Chondrocyte (in vitro differentiated cells): ENCODE measurements at regions not wholly inside any gene's neighbourhood (a gene's known extent, or its start where the extent isn't known, plus 50 kb on each side); places are given as distances from the start of the nearest gene placed in this dataset.

ENCODE experiments used
- DNase-seq: peaks from one replicate; pipeline ENCODE4 v3.0.0; 2021; ENCODE audit warnings: mixed read lengths, low spot score
- H3K27ac Mint-ChIP-seq: one replicate; pipeline ENCODE4 v1.8.0; 2021; ENCODE audit warnings: mild to moderate bottlenecking, moderate library complexity, mixed read lengths; ENCODE audit not compliant: unreplicated experiment
- H3K27me3 Mint-ChIP-seq: 2 replicates; pipeline ENCODE4 v1.8.0; 2021; ENCODE audit warnings: low read depth, mixed read lengths
- H3K36me3 Mint-ChIP-seq: 2 replicates; pipeline ENCODE4 v1.8.0; 2021; ENCODE audit warnings: low read depth, mixed read lengths
- H3K4me1 Mint-ChIP-seq: 2 replicates; pipeline ENCODE4 v1.8.0; 2021; ENCODE audit warnings: low read depth, mild to moderate bottlenecking, mixed read lengths
- H3K4me3 Mint-ChIP-seq: one replicate; pipeline ENCODE4 v1.8.0; 2021; ENCODE audit warnings: mild to moderate bottlenecking, moderate library complexity, mixed read lengths; ENCODE audit not compliant: unreplicated experiment
- H3K9me3 Mint-ChIP-seq: 2 replicates; pipeline ENCODE4 v1.8.0; 2021; ENCODE audit warnings: low read depth, mixed read lengths
- TF ChIP-seq, protein P1 (sequence below): fragments of 200-600 bp; sonication (generic); IDR thresholded peaks from 2 replicates; pipeline ENCODE4 v1.5.0; 2021; ENCODE audit warnings: antibody characterized with exemption, mild to moderate bottlenecking, moderate library complexity

DNA sequence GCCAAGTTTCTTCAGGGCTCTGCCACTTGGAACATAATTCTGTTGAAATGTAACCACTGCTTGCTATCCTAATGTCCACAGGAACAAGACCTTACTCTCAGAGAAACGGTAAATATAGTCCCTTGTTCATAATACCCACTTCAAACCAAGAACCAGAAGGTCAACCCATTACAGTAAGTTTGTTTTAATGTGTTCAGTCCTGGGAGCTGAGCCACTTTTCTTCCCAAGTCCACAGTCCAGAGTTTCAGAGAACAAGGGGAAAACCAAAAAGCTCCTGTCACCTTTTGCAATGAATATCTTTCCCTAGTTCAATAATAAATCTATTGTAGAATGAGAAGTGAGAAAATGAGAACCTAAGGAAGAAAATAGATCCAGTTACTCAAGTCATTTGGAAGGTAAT, 431.9 kb upstream of the MANEA start:
- Mint-ChIP-seq H3K4me3 (no peak overlapping the region), H3K27ac (no peak overlapping the region), H3K9me3 (no peaks in the 10 kb centered on the region), H3K36me3 (no peaks in the 10 kb centered on the region), H3K4me1 (no peaks in the 10 kb centered on the region), H3K27me3 (peaks cover 11% of the 10 kb centered on the region)
- DNase-seq: no peak
- TF ChIP-seq, protein P1, sequence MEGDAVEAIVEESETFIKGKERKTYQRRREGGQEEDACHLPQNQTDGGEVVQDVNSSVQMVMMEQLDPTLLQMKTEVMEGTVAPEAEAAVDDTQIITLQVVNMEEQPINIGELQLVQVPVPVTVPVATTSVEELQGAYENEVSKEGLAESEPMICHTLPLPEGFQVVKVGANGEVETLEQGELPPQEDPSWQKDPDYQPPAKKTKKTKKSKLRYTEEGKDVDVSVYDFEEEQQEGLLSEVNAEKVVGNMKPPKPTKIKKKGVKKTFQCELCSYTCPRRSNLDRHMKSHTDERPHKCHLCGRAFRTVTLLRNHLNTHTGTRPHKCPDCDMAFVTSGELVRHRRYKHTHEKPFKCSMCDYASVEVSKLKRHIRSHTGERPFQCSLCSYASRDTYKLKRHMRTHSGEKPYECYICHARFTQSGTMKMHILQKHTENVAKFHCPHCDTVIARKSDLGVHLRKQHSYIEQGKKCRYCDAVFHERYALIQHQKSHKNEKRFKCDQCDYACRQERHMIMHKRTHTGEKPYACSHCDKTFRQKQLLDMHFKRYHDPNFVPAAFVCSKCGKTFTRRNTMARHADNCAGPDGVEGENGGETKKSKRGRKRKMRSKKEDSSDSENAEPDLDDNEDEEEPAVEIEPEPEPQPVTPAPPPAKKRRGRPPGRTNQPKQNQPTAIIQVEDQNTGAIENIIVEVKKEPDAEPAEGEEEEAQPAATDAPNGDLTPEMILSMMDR: no peak

DNA sequence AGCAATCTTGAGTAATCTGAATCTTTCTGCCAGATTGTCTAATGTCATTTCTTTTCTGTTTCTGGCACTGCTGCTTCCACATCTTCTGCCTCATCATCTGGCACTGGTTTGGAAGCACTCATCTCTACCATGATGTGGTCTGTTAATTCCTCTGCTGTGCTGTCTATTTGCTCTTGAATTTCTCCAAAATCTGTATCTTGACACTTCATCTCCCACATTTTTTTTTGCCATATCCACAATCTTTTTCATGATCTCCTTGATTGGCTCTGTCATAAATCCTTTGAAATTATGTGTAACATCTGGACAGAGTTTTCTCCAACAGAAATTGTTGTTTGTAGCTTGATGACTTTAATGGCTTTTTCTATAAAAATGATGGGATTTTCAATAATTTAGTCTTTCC, 417.8 kb upstream of the MANEA start:
- TF ChIP-seq, protein P1: no peak
- no peak for DNase-seq
- Mint-ChIP-seq H3K27ac (no peak overlapping the region), H3K36me3 (no peaks in the 10 kb centered on the region), H3K4me1 (no peaks in the 10 kb centered on the region), H3K4me3 (no peak overlapping the region), H3K9me3 (peaks cover 10% of the 10 kb centered on the region), H3K27me3 (peaks cover 5% of the 10 kb centered on the region)

GRCh38 chr6:95169775-95170174, 407.6 kb upstream of the MANEA start:
- Mint-ChIP-seq H3K4me1 (no peaks in the 10 kb centered on the region), H3K4me3 (no peak overlapping the region), H3K9me3 (no peaks in the 10 kb centered on the region), H3K27me3 (peaks cover 2% of the 10 kb centered on the region), H3K27ac (no peak overlapping the region), H3K36me3 (no peaks in the 10 kb centered on the region)
- DNase-seq: no peak
- TF ChIP-seq, protein P1: no peak

DNA sequence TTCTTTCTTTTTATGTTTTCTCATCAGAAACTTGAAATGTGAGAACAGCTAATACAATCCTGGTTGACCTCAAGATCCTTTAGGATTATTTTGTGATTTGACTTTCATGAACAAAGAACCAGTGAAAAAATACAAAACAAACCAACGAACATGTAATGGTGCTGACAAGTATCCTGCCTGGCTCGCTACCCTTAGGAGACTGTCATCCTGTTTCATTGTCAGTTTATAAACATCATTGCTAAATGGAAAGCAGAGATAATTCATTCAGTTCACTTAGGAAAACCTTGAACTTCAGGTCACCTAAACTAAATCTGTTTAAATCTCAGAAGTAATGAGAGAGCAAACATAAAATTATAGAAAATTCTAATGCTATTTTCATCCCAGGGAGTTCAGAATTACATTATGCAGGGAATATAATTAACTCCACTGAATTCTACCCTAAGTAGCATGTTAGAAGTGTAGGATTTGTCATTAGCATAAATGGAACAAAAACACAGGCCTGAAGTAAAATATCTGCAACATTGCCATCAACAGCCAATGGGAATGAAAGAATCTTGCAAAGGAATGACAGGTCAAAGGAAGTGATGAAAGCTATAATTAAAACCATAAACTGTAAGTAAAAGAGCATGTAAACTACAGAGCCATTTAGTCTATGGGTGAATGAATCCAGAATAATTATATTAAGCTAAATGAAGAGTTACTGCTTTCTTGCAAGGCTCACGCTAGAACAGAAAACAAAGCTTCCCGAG, 401.2 kb upstream of the MANEA start:
- Mint-ChIP-seq H3K27ac (no peak overlapping the region), H3K27me3 (peaks cover 2% of the 10 kb centered on the region), H3K36me3 (no peaks in the 10 kb centered on the region)

GRCh38 chr6:95185874-95186273, 391.5 kb upstream of the MANEA start:
- Mint-ChIP-seq H3K36me3 (no peaks in the 10 kb centered on the region), H3K27me3 (peaks cover 11% of the 10 kb centered on the region), H3K9me3 (no peaks in the 10 kb centered on the region), H3K4me3 (no peak overlapping the region), H3K4me1 (no peaks in the 10 kb centered on the region), H3K27ac (no peak overlapping the region)
- no peak for DNase-seq
- TF ChIP-seq, protein P1: no peak

More for the DNA sequence above, 401.2 kb upstream of the MANEA start:
- TF ChIP-seq, protein P1: no peak
- Mint-ChIP-seq H3K4me1 (no peaks in the 10 kb centered on the region), H3K4me3 (no peak overlapping the region), H3K9me3 (no peaks in the 10 kb centered on the region)
- DNase-seq: no peak
